Lower leg skin (tissue), 3 donors: ENCODE measurements at regions not wholly inside any gene's neighbourhood (a gene's known extent, or its start where the extent isn't known, plus 50 kb on each side); places are given as distances from the start of the nearest gene placed in this dataset.

Source experiments
- CTCF ChIP-seq, 3 donors: fragments of 450-650 bp; IDR thresholded peaks; one replicate each; pipeline ENCODE4 v1.5.1; 2016; ENCODE audit warnings: antibody characterized with exemption in 3 of 3, mild to moderate bottlenecking in 3 of 3, moderate library complexity in 2 of 3
- POLR2A ChIP-seq, 2 donors: fragments of 450-650 bp; IDR thresholded peaks; one replicate each; pipeline ENCODE4 v1.6.1; 2016 to 2017; ENCODE audit warnings: antibody characterized with exemption in 2 of 2, mild to moderate bottlenecking in 1 of 2, moderate library complexity in 1 of 2

DNA sequence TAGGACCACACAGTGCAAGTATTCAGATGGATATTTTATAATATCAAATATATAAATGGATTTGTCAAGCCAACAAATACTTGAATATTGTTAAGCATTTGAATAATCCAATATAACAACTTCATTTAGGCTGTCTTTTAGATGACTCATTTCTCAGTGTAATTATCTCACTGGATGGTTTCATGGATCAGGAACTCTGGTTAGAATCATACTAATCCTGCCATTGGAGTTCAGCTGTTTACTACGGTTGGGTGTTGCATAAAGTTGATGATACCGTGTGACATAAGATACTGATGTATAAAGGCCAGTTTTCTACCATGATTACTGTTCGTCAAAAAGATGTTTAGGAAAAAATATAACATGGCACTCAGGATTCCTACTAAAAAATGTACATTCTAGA is 196.3 kb downstream of the TSHZ3 start:
- TF ChIP-seq POLR2A (IDR thresholded peaks at IDR 0.05) (no peak), CTCF (IDR thresholded peaks at IDR 0.05) (no peak)
